GM21723 (cell line): ENCODE measurements at regions not wholly inside any gene's neighbourhood (a gene's known extent, or its start where the extent isn't known, plus 50 kb on each side); places are given as distances from the start of the nearest gene placed in this dataset.

ENCODE experiments used
- ATAC-seq: cut with Tn5 transposase; IDR thresholded peaks from one replicate; pipeline ENCODE4 v1.9.1; 2021; ENCODE audit warnings: mild to moderate bottlenecking, moderate library complexity; ENCODE audit not compliant: unreplicated experiment

GRCh38 chr11:8796941-8797340, 114.0 kb upstream of the AKIP1 start:
- ATAC-seq, result no peak

GRCh38 chr11:8799273-8799672, 111.7 kb upstream of the AKIP1 start:
- no peak for ATAC-seq

GRCh38 chr11:8800520-8801110, 110.4 kb upstream of the AKIP1 start:
- no peak for ATAC-seq

- ATAC-seq, result no peak
Measured at GRCh38 chr11:8801121-8801520, 109.9 kb upstream of the AKIP1 start.

- ATAC-seq, result no peak
Measured at GRCh38 chr11:8802251-8802650, 108.7 kb upstream of the AKIP1 start.

- ATAC-seq, result no peak
Measured at GRCh38 chr11:8803973-8804372, 107.0 kb upstream of the AKIP1 start.

- no peak for ATAC-seq
Measured at GRCh38 chr11:8805296-8805695, 105.7 kb upstream of the AKIP1 start.

GRCh38 chr11:8806974-8807373, 104.0 kb upstream of the AKIP1 start:
- ATAC-seq, result no peak

- no peak for ATAC-seq
Measured at GRCh38 chr11:8807544-8808225, 103.3 kb upstream of the AKIP1 start.

- no peak for ATAC-seq
Measured at GRCh38 chr11:8808226-8808585, 102.8 kb upstream of the AKIP1 start.

- ATAC-seq, result no peak
Measured at GRCh38 chr11:8809241-8809938, 101.6 kb upstream of the AKIP1 start.

GRCh38 chr11:8809939-8810539, 101.0 kb upstream of the AKIP1 start:
- ATAC-seq, result no peak

- peak; percentile 54 for ATAC-seq
Measured at GRCh38 chr11:8810540-8811301, 100.3 kb upstream of the AKIP1 start.

GRCh38 chr11:8811571-8811970, 99.4 kb upstream of the AKIP1 start:
- ATAC-seq, result no peak

GRCh38 chr11:8812438-8812837, 98.6 kb upstream of the AKIP1 start:
- no peak for ATAC-seq

- peak; percentile 72 for ATAC-seq
Measured at GRCh38 chr11:8813658-8814057, 97.3 kb upstream of the AKIP1 start.

GRCh38 chr11:8814209-8814922, 96.6 kb upstream of the AKIP1 start:
- no peak for ATAC-seq

- no peak for ATAC-seq
Measured at GRCh38 chr11:8814923-8815240, 96.1 kb upstream of the AKIP1 start.

- ATAC-seq, result no peak
Measured at GRCh38 chr11:8818421-8818820, 92.6 kb upstream of the AKIP1 start.

GRCh38 chr11:8820401-8820800, 90.6 kb upstream of the AKIP1 start:
- ATAC-seq, result no peak

GRCh38 chr11:8822469-8822868, 88.5 kb upstream of the AKIP1 start:
- no peak for ATAC-seq
